HG03103 (cell line): ENCODE measurements at regions not wholly inside any gene's neighbourhood (a gene's known extent, or its start where the extent isn't known, plus 50 kb on each side); places are given as distances from the start of the nearest gene placed in this dataset.

Source experiments
- ATAC-seq: cut with Tn5 transposase; IDR thresholded peaks from one replicate; pipeline ENCODE4 v1.9.1; 2021; ENCODE audit warnings: low read depth; ENCODE audit not compliant: unreplicated experiment

- ATAC-seq, result peak; percentile 75
Measured at GRCh38 chr9:6703898-6704639, 53.7 kb upstream of the KDM4C start.

GRCh38 chr9:6702707-6703106 lies 55.1 kb upstream of the KDM4C start:
- ATAC-seq, result no peak

- ATAC-seq, result no peak
Measured at GRCh38 chr9:6696178-6696577, 50.6 kb upstream of the GLDC start.

- no peak for ATAC-seq
Measured at GRCh38 chr9:6695121-6695814, 49.7 kb upstream of the GLDC start.
